Smooth muscle cell (in vitro differentiated cells): ENCODE measurements at regions not wholly inside any gene's neighbourhood (a gene's known extent, or its start where the extent isn't known, plus 50 kb on each side); places are given as distances from the start of the nearest gene placed in this dataset.

Experiments used
- DNase-seq: peaks from one replicate; lab custom pipeline; 2025; ENCODE audit not compliant: unreplicated experiment; lab: John Stamatoyannopoulos, UW
- H2AFZ ChIP-seq: fragments of 200-600 bp; sonication (generic); 2 replicates; pipeline ENCODE4 v1.6.0; 2016; ENCODE audit warnings: antibody characterized with exemption, low read depth, mild to moderate bottlenecking
- H3F3A ChIP-seq: fragments of 200-600 bp; sonication (generic); 2 replicates; pipeline ENCODE4 v1.6.0; 2017; ENCODE audit warnings: antibody characterized with exemption, low read depth
- H3K27ac ChIP-seq: fragments of 200-600 bp; sonication (generic); 2 replicates; pipeline ENCODE4 v1.5.1; 2016; ENCODE audit warnings: low read depth, mild to moderate bottlenecking
- H3K27me3 ChIP-seq: fragments of 200-600 bp; sonication (generic); 2 replicates; pipeline ENCODE4 v1.6.1; 2016; ENCODE audit warnings: low read depth, mild to moderate bottlenecking
- H3K36me3 ChIP-seq: fragments of 200-600 bp; sonication (generic); 2 replicates; pipeline ENCODE4 v1.5.1; 2016; ENCODE audit warnings: low read depth
- H3K4me1 ChIP-seq: fragments of 200-600 bp; sonication (generic); 2 replicates; pipeline ENCODE4 v1.5.1; 2016; ENCODE audit warnings: low read depth
- H3K4me2 ChIP-seq: fragments of 200-600 bp; sonication (generic); 2 replicates; pipeline ENCODE4 v1.6.0; 2016; ENCODE audit warnings: mild to moderate bottlenecking
- H3K4me3 ChIP-seq: fragments of 200-600 bp; sonication (generic); 2 replicates; pipeline ENCODE4 v1.5.1; 2016; ENCODE audit warnings: mild to moderate bottlenecking
- H3K79me2 ChIP-seq: fragments of 200-600 bp; sonication (generic); 2 replicates; pipeline ENCODE4 v1.6.0; 2016; ENCODE audit warnings: low read depth, mild to moderate bottlenecking
- H3K9ac ChIP-seq: fragments of 200-600 bp; sonication (generic); 2 replicates; pipeline ENCODE4 v1.6.0; 2016; ENCODE audit warnings: low read depth
- H3K9me3 ChIP-seq: fragments of 200-600 bp; sonication (generic); replicated peaks from 2 replicates; pipeline ENCODE4 v1.5.1; 2016; ENCODE audit warnings: low read depth
- H4K20me1 ChIP-seq: fragments of 200-600 bp; sonication (generic); 2 replicates; pipeline ENCODE4 v1.6.0; 2016; ENCODE audit warnings: low read depth
- WGBS: methylation state at CpG from one replicate; pipeline ENCODE4 v1.1.7; 2016; ENCODE audit warnings: low lambda C conversion rate; 5-methylcytosine and 5-hydroxymethylcytosine counted together
- TF ChIP-seq, protein P1 (sequence below): fragments of 200-600 bp; sonication (generic); IDR thresholded peaks from 2 replicates; pipeline ENCODE4 v1.5.1; 2017; ENCODE audit warnings: borderline replicate concordance, mild to moderate bottlenecking, antibody characterized with exemption; ENCODE audit not compliant: insufficient read depth, poor library complexity, severe bottlenecking

DNA sequence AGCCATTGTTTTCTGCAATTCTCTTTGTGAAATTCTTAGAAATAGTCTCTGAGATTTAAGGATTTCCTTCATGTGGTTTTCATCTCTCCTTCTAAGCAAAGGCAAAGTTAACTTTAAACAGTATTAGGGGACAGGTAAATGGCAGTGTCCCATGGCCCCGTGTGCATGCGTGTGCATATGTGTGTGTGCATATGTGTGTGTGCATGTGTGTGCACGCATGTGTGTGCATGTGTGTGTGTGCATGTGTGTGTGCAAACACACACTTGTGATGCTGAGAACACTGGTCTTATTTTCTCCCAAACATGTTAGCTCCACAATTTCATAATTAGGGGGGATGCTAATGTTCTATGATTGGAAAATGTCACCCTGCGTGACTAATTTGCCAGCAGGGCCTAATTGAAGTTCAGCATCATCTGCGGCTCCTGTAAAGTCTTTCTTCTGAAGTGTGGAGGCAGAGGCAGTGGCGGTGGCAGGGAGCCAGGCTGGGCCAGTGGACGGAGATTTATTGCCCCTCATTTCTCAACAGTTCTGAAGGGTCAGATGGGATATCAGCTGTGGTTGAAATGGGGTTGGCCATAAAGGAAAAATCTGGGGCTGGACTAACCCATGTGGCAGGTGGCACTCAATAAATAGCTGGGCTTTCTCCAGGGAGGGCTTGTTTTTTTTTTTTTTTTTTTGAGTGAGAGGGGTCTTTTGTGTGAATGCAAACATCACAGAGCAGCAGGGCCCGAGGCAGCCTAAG, 289.3 kb upstream of the PODXL start:
- no peaks in the 10 kb centered on the region for H3K4me1 ChIP-seq
- H3F3A ChIP-seq, result no peaks in the 10 kb centered on the region
- no peak overlapping the region for H3K27ac ChIP-seq
- H3K36me3 ChIP-seq, result no peaks in the 10 kb centered on the region
- 82% methylated on average over 8 of the region's 8 CpGs for WGBS
- no peak overlapping the region for H2AFZ ChIP-seq
- no peak overlapping the region for H3K4me2 ChIP-seq
- H3K27me3 ChIP-seq, result peaks cover 6% of the 10 kb centered on the region
- H3K9me3 ChIP-seq, result no peaks in the 10 kb centered on the region
- TF ChIP-seq, protein P1, sequence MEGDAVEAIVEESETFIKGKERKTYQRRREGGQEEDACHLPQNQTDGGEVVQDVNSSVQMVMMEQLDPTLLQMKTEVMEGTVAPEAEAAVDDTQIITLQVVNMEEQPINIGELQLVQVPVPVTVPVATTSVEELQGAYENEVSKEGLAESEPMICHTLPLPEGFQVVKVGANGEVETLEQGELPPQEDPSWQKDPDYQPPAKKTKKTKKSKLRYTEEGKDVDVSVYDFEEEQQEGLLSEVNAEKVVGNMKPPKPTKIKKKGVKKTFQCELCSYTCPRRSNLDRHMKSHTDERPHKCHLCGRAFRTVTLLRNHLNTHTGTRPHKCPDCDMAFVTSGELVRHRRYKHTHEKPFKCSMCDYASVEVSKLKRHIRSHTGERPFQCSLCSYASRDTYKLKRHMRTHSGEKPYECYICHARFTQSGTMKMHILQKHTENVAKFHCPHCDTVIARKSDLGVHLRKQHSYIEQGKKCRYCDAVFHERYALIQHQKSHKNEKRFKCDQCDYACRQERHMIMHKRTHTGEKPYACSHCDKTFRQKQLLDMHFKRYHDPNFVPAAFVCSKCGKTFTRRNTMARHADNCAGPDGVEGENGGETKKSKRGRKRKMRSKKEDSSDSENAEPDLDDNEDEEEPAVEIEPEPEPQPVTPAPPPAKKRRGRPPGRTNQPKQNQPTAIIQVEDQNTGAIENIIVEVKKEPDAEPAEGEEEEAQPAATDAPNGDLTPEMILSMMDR, result no peak
- H3K4me3 ChIP-seq, result no peak overlapping the region
- H4K20me1 ChIP-seq, result no peaks in the 10 kb centered on the region
- no peak for DNase-seq
- H3K9ac ChIP-seq, result no peak overlapping the region
- H3K79me2 ChIP-seq, result no peaks in the 10 kb centered on the region

DNA sequence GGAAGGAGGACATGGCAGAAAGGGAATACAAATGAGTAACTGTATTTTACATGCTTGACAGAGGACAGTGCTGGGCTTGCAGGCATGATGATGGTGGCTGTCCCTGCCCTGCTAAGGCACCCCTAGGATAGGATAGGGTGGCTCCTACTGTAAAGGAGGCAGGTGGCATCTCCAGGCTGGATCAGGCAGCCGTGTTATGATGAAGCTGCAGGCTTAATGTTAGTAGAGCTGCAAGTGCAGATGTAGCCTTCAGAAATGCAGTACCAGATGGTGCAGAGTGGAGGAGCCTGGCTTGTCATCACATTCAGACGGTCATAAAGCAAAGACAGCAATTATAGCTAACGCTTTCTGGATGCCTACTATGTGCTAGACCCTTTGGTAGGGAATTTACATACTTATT, 287.9 kb upstream of the PODXL start:
- H3K9ac ChIP-seq, result no peak overlapping the region
- TF ChIP-seq, protein P1, result no peak
- 53% methylated on average over 3 of the region's 3 CpGs for WGBS

DNA sequence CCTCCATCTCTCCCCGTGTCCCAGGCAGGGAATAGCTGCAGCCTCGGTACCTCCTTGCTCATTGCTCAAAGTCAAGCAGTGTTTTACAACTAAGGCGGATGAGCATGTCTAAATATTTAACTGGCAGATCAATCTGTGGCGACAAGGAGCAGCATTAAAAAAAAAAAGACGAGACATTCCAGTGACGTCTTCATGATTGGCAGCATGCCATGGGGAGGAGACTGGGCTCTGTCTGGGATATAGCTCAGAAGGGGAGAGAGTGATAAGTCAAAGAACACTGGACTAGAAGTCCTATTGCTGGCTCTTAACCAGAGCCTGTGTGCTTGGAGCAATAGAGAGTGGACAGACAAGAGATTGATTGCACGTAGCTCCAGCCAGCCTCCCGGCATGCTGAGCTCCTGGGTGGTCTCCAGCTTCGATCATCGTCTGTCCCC, 287.5 kb upstream of the PODXL start:
- WGBS, result 64% methylated on average over 10 of the region's 10 CpGs
- no peaks in the 10 kb centered on the region for H4K20me1 ChIP-seq
- no peak overlapping the region for H2AFZ ChIP-seq
- TF ChIP-seq, protein P1, result no peak
- H3F3A ChIP-seq, result no peaks in the 10 kb centered on the region
- H3K4me2 ChIP-seq, result no peak overlapping the region
- H3K27me3 ChIP-seq, result peaks cover 6% of the 10 kb centered on the region
- no peaks in the 10 kb centered on the region for H3K9me3 ChIP-seq
- H3K4me1 ChIP-seq, result no peaks in the 10 kb centered on the region
- H3K4me3 ChIP-seq, result no peak overlapping the region
- no peaks in the 10 kb centered on the region for H3K36me3 ChIP-seq
- no peak overlapping the region for H3K27ac ChIP-seq
- no peak for DNase-seq
- no peaks in the 10 kb centered on the region for H3K79me2 ChIP-seq
- no peak overlapping the region for H3K9ac ChIP-seq

More for the DNA sequence above, 287.9 kb upstream of the PODXL start:
- H3F3A ChIP-seq, result no peaks in the 10 kb centered on the region
- H4K20me1 ChIP-seq, result no peaks in the 10 kb centered on the region
- H3K4me3 ChIP-seq, result no peak overlapping the region
- H3K27me3 ChIP-seq, result peaks cover 6% of the 10 kb centered on the region
- H3K36me3 ChIP-seq, result no peaks in the 10 kb centered on the region
- H3K4me2 ChIP-seq, result no peak overlapping the region
- DNase-seq, result no peak
- H3K27ac ChIP-seq, result no peak overlapping the region
- H3K9me3 ChIP-seq, result no peaks in the 10 kb centered on the region
- no peaks in the 10 kb centered on the region for H3K4me1 ChIP-seq
- no peak overlapping the region for H2AFZ ChIP-seq
- H3K79me2 ChIP-seq, result no peaks in the 10 kb centered on the region
